HG03521 (cell line): ENCODE measurements at regions not wholly inside any gene's neighbourhood (a gene's known extent, or its start where the extent isn't known, plus 50 kb on each side); places are given as distances from the start of the nearest gene placed in this dataset.

Experiments
- ATAC-seq: cut with Tn5 transposase; IDR thresholded peaks from one replicate; pipeline ENCODE4 v1.9.1; 2021; ENCODE audit warnings: mild to moderate bottlenecking, moderate library complexity; ENCODE audit not compliant: unreplicated experiment

DNA sequence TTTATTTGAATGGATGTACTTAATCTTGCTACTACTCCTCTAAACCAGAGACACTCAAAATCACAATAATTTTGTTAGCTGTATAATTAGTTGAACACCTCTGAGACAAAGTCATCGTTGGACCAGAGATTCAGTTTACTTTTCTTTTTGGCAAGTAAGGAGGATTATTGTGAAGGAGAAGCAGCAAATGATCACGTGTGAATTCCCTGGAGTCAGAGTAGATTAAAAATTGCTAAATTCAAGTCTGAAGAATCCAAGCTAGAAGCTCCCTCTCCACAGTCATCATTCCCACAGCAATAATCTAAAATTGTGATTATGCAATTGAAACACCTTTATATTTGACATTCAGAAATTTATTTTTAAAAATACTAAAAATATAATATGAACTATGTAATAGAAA, 484.4 kb downstream of the CMPK2 start:
- no peak for ATAC-seq

DNA sequence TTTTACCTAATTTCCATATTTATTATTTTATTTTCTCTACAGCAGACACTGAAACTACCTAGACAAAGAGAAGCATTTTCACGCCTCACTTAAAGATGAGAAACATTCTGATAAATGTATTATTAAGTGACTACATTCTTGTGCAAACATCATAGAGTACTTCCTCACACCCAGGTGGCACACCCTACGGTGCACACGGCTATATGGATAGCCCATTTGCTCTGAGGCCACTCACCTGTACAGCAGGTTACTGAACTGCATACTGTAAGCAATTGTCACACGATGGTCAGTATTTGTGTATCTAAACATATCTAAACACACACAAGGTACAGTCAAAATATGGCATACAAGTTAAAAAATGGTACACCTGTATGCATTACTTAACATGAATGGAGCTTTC, 481.4 kb downstream of the CMPK2 start:
- no peak for ATAC-seq

DNA sequence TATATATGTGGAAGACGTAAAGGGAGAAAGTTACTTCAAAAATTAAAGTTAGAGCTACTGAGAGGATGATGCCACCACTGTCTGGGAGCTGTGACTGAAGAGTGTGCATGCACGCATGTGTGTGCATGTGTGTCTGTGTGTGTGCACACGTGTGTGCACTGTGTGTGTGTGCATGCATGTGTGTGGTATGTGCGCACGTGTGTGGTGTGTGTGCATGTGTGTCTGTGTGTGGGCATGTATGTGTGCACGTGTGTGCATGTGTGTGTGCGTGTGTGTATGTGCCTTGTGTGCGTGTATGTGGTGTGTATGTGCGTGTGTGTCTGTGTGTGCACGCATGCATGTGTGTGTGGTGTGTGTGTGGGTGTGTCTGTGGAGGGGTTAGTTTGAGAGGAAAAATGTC, 473.4 kb downstream of the CMPK2 start:
- ATAC-seq: no peak

DNA sequence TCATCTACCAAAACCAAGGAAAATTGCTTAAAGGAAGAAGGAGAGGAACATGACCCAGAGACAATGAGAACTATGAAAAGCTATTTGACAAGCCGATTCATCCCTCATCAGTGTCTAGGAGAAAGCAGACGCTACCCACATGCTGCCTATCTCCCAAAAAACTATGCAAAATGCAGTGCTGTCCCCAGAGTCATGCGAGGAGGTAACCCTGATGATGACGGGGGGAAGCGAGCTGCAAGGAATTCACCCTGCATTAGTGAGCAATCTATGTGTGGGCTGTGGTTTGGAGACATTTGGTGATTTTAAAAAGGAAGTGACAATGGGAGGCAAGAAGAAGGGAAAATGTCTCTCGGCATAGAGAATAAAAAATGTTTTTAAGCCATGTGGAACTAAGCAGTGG, 472.7 kb downstream of the CMPK2 start:
- ATAC-seq: no peak

DNA sequence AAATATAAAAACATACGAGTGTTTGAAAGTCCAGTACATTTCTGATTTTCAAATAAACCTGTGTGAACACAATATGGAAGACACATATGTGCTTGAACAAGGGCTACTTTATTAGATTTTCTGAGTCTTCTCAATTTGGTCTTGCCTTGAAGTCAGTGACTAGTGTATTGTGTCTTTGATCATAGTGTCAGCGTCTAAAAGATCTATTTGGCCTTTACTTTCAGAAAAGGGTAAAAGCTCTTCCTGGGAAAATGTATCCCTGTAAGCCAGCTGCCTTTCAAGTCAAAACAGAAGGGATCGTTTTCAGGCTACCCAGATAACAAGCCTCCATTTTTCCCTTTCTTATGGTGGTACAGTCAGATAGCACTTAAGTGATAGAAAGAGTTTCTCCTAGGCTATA, 471.9 kb downstream of the CMPK2 start:
- ATAC-seq: no peak

DNA sequence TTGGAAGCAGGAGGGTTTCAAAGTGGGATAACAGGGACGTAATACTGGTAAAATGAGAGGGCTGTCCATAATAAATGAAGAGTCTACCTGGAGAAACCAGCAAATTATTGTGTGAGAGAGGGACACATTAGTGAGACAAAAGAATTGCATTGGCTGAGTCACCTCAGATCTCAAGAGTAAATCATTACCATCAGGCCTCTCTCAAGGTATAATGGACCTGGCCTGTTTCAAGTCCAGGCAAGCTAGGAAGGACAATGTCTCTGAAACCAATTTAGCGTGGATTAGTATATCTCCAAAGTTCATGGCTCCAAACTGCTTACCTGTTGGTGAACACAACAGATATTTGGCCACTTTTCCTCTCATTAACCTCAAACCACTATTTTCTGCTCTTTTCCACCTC, 471.4 kb downstream of the CMPK2 start:
- ATAC-seq: no peak

DNA sequence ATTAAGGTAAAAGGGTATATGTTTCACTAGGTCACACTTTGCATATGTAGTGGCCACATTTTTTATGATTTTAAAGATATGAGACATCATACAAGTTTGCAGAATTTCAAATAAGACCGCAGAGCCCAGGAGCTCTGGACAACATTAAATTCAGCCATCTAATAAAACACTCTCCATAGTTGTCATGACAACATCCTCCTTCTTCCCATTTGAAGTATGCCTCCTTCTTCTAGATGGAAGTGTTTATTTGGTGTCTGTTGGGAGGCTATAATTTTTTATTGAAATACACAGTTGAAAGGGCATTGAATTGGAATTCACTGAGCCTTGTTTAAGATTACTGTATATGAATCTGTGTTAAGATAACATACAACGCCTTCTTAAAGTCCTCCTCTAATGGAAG, 467.3 kb downstream of the CMPK2 start:
- no peak for ATAC-seq

DNA sequence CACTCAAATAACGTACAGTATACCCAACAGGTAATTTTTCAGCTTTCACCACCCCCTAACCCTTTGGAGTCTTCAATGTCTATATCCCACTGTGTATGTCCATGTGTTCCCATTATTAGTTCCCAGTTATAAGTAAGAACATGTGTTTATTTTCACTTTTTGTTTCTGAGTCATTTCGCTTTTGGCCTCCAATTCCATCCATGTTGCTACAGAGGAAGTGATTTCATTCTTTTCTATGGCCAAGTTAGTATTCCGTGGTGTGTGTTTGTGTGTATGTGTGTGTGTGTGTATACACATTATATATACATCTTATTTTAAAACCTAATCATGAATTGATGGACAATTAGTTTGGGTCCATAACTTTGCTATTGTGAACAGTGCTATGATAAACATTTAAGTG, 464.4 kb downstream of the CMPK2 start:
- ATAC-seq: no peak

DNA sequence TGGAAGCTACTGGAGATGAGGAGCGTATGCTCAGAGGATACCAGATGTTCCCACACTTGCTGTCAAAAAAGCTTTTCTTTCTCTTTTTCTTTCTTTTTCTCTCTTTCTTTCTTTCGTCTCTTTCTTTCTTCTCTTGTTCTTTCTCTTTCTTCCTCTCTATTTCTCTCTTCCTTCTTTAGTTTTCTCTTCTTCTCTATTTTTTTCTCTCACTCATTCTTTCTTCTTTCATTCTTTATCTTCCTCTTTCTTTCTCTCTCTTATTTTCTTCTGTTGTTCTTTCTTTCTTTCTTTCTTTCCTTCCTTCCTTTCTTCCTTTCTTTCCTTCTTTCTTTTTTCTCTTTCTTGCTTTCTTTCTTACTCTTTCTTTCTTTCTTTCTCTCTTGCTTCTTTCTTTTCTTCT, 457.6 kb downstream of the CMPK2 start:
- ATAC-seq: no peak

DNA sequence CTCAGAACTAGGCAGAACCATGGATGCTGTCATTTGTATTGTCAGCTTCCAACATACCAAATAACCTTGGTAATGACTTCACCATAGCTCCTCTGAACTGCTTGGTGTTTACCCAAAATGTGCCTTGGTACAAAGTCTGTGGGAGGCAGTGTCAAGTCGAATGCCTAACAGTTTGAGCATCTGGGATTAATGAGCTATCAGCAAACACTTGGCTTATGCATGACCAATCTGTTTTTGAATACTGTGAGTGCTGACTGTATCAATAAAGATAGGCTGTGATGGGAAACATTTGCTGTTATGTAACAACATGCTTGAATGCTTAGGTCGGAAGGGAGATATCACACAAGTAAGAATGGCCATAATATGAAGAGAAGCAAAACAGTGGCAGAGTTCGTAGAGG, 455.4 kb downstream of the CMPK2 start:
- no peak for ATAC-seq

DNA sequence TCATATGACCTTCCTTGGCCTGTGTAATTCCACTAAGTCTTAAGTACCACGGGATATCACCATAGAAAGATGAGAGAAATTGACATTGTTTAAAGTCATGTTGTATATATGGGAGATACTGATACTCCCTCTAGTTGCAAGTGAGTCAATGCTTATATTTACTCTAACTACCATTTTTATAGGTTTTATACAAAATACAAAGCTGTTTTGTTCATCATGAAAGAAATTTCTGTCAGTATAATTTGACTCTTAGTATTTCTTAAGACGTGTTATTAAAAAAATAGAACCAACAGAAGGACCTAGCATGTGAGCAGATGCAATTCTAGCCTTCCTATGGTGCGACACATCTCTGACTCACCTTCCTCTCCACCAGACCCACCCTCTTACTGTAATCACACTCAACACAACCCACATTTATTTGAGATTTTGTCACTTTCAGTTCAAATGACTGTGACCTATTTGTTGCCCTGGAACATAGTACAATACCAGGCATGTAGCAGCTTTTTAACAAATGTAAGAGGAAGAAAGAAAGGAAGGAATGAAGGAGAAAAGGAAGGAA, 453.1 kb downstream of the CMPK2 start:
- ATAC-seq: no peak

DNA sequence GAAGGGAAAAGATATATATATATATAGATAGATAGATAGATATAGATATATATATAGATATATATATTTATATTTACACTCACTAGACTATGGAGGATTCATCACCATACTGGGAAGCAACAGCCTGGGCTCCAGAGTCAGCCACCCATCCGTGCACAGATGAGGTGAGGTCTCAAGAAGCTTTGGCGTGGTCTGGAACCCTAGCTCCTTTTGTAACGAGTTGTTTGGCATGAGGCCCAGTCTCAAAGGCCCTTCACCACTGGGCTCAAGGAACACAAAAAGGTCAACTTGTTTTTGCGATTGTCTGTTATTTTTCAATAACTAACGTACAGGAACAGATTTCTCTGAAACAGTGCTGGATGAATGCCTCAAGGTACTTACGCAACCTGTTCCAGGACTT, 448.7 kb downstream of the CMPK2 start:
- ATAC-seq: no peak

DNA sequence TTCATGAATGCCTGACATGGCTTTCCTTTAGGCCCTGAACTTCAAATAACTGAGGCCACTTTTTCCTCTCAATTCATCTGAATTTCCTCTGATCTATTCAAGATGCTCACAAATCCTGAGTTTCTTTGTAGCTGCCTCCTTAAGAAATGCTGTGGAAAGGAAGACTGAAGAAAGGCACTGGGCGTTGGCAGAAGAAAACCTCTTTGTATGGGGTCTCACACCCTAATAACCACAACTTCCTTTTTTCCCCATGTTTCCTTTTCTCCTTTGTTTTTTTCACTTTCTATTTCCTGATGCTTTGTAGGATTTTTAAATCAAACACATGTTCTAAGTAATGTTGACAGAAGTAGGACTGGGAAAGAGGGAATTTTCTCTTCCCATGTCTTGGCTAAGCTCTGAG, 447.4 kb downstream of the CMPK2 start:
- no peak for ATAC-seq

DNA sequence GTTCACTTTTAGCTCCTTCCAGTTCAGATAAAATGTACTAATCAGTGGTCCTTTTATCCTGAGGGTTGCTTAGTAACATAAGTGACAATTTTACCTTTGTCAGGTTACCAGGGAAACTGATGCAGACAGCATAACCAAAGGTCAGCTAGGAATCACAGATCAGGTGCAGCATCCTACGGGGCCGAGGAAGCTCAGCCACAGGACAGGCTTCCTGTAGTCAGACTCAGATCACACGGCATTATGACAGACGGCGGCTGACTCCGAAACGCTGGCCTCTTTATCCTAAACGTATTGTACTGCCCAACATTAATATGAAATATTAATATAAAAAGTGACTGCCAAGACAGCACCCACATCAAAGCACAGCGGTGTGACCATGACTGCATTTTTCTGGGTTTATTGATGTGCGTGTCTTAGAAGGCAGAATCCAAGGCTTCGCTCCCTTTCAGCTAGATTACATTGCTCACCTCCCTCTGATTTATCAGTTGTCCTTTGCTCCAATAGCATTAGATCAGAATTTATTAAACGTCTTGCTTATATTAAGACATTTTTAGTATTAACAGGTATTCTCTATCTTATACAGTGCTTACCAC, 444.5 kb downstream of the CMPK2 start:
- no peak for ATAC-seq

DNA sequence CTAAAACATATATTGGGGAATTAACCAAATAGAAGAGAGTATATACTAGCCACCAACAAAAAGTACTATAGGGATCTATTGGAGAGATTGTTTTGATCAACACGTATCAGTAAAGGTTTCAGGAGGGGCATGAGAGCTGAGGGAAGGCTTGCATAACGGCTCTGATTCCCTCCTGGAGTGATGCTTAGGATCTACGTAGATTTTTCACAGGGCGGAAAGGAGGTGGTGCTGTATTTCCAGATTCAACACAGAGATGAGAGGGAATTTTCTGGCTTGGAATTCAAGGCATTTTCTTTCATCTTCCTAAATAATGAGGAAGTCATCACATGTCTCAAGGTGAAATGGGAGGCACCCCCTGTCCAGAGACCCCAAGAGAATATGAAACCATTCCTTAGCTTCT, 443.8 kb downstream of the CMPK2 start:
- ATAC-seq: no peak

DNA sequence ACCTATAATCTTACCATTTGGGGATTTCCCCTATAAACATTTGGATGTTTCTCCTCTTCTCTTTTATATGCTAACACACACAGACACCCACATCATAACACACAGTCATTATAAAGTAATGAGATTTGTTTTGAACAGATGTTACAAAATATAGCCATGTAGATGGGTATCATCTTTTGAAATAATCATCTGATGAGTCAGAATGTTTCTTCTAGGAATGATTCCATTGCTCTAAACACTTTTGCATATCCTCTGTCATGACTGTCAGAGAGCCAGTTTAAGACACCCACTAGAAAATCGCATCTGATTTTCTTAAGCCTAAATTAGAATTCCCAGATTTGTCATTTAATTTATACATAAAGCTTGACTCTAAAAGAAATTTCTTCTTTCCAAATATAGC, 442.6 kb downstream of the CMPK2 start:
- ATAC-seq: no peak

DNA sequence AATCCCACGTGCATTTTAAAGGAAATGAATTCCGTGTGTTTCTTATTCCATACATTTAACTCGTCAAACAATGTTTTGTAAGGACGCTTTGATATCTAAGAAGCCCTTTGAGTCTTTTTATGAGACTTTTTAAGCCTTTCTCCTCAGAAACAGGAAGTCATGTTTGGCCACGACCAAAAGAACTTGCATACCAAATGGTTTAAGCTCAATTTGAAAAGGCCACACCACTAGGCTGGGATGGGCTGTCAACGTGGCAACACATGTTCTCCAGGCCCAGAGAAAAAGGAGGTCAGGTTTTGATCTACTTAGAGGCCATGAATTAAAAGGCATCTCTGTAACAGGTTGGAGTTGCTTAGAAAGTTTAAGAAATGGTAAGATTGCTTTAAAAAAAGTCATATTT, 441.8 kb downstream of the CMPK2 start:
- no peak for ATAC-seq

DNA sequence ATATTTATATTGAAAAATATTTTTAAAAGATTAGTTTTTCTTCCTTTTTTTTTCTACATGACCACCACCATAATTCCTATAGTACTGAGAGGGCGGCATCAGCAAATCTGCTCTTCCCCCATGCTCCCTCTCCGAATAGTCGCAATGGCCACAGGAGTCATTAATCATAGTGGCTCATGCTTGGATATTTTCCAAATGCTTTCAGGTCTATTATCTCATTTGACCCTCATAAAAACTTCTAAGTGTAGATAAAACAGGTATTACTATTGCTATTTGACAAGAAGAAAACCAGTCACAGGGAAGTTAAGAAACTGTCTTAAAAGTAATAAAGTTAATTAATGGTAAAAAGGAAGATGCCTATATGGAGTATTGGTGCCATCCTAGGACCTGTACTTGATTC, 440.7 kb downstream of the CMPK2 start:
- no peak for ATAC-seq

DNA sequence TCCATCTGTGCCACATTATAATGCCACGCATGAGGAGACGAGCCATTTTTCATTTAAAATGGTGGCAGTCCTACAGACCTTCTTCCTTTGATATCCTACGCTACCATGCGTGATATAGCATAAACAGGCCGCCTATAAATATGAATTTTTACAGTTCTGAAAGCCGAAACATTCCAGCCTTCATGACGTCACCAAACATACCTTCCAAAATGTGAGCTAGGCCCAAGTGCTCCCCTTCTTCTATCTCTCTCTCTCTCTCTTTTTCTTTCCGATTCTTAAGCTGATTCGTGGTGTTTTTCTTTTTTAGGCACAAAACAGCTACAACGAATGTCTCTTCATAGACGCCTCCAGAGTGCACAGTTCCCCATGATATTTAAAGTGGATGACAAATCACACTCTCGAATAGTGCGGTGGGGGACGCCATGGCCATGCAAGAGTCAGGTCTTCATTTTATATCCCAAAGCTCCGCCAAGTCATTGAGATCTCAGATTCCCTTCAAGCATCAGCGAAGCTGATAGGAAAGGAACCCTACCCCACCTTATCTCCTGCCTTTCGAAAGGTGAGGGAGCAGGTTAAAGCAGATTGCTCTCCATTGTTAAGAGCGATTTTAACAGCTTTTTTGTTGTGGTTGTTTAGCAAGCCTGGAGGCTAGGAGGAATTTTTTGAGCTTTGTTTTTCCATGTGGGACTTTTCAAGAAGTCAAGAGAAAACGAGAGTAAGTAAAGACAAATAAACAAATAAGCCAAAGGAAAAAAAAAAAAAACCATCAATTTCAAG, 436.3 kb downstream of the CMPK2 start:
- no peak for ATAC-seq

DNA sequence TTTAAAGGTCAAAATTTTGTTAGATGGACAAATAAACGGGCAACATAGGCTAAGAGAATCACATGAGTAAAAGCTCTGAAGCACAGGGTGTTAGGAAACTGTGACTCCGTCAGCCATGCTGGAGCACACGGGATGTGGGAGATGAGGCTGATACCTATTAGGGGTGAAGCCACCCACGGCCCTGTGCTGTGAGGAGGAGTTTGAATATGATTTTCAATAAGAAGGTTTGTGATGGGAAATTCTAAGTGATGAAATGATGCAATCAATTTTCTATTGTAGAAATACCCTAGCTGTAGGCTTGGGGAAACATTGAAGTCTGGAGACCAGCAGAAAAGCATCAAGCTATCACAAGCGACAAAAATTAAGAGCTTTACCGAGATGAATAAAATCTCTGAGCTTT, 431.3 kb downstream of the CMPK2 start:
- ATAC-seq: no peak

DNA sequence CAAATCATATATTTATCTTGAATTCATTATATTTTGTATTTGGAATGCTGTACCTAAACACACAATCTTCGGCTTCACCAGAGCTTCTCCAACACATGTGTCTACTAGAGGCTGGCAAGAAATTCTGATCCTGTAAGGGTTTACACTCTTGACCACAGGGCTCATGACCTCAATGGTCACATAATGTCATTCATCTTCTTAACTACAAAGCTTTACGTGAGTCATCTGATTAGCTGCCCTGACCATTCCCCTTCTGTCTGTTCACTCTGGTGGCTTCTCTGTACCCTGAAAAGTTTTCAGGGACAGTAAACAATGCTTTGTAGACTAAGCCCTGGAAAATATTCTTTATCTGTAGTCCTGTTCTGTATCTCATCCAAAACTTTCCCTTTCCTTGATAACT, 423.9 kb downstream of the CMPK2 start:
- ATAC-seq: no peak

DNA sequence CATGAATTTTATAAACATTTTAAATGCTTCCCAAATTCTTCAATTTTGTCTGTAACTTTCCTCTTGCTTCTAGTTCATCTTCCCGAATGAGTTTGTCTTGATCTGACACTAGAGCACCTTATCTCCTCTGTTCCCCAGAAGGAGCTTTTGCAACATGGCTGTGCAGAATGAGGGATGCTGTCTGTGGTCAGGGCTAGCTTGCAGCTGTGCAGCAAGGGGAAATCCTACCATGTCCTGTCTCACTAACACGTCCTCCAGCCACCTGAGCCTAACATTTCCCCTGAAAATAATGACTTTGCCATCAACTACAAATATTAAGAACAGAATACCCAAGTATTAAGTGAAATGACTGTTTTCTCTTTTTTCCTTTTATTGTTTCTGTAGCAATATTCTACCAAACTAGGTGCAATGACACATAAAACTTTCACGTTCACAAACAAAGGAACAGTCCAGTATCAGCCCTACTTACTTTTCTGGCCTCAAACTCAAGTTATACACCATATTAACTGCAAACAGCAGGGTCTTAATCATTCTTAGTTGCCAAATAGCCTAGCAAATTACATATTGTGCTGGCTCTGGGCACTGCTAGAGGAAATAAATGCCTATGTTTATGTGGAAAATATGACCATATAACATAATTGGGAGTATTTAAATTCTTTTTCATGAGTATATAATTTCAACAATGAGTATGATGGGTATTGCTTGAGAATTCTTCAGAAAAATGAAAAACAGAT, 423.3 kb downstream of the CMPK2 start:
- ATAC-seq: no peak
